HT1080 (cell line): ENCODE measurements at regions not wholly inside any gene's neighbourhood (a gene's known extent, or its start where the extent isn't known, plus 50 kb on each side); places are given as distances from the start of the nearest gene placed in this dataset.

ENCODE experiments used
- DNase-seq: peaks from one replicate; pipeline ENCODE4 v3.0.0-alpha.2; 2015; ENCODE audit warnings: low read depth

DNA sequence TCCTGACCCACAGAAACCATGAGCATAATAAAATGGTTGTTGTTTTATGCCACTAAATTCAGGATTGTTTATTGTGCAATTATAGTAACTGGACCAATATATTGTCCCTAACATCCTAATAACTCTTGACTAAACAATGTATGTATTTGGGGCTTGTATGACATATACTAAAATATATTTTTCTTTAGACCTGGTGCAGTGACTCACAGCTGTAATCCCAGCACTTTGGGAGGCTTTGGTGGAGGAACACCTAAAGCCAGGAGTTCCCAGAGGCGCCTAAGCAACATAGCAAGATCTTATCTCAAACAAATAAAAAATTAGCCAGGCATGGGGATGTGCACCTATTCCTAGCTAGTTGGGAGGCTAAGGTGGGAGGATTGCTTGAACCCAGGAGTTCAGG lies 180.4 kb downstream of the SUCNR1 start:
- no peak for DNase-seq

DNA sequence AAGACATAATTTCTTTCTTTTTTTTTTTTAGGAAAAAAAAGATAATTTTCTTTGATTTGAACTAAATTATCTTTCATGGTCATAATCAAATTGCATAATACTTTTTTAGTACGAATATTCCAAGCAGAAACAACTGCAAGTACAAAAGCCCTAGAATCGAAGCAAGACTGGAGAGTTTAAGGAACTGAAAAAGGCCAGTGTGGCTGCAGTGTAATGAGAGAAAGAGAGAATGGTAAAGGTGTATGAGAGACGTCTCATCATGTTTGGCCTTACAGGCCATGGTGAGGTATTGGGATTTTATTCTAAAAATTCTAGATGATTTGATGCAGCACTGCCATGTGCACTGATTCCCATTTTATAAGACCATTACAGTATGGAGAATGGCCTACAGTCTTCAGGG lies 180.9 kb downstream of the SUCNR1 start:
- DNase-seq = no peak

DNA sequence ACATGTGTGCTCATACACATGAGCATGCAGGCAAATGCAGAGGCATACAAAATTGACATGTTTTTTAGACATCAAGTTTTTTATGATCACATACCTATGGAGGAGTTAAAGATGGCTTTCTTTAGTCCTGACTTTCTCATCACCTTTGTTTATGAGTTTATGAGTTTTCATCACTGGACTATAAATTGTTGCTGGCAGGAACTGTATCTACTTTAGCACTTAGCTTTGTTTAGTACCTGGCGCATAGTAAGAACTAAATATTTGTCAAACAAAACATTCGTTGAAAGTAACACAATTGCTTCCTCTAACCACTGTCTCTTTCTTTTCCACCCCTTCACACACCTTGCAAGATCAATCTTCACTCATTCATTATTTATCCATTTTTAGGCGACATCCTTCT lies 182.6 kb downstream of the SUCNR1 start:
- no peak for DNase-seq

DNA sequence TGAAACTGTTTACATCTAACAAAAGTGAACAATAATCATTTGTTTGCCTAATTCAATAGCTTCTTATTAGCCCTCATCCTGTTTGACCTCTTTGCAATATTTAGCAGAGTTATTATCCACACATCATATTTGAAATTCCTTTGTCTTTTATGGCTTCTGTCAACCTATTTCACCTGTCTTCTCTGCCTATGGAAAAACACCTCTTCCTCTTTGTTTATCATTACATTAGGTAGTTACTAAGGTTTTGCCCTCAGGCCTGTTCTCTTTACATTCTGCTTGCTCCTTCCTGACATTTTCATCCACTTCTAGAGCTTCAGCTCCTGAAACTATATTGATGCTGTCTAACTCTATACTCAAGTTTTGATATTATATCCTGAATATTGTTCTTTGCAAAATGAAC lies 183.0 kb downstream of the SUCNR1 start:
- no peak for DNase-seq

DNA sequence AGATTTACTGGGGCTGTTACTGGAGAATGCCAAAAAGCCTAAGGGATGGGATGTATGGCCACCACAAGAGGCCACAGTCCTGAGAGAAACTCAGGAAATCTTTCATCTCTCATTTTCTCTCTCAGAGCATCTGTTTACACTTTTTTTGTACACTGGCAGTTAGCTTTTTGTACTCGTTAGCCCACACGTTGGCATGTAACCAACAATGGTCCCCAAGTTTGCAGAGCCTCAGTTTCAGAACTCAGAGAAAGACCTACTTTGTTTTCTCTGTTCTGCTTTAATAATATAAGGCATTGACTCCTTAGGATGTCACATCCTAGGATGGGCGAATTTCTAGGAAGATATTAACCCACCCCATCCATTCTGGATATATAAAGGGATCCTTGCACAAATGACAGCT lies 183.5 kb downstream of the SUCNR1 start:
- DNase-seq = no peak

DNA sequence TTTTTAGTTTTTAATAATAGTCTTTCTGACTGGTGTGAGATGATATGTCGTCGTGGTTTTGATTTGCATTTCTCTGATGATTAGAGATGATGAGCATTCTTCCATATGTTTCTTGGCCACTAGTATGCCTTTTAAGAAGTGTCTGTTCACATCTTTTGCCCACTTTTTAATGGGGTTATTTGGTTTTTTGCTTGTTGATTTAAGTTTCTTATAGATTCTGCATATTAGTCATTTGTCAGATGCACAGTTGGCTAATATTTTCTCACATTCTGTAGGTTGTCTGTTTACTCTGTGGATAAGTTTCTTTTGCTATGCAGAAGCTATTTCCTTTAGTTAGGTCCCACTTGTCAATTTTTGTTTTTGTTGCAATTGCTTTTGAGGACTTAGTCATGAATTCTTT lies 185.4 kb downstream of the SUCNR1 start:
- DNase-seq = no peak

DNA sequence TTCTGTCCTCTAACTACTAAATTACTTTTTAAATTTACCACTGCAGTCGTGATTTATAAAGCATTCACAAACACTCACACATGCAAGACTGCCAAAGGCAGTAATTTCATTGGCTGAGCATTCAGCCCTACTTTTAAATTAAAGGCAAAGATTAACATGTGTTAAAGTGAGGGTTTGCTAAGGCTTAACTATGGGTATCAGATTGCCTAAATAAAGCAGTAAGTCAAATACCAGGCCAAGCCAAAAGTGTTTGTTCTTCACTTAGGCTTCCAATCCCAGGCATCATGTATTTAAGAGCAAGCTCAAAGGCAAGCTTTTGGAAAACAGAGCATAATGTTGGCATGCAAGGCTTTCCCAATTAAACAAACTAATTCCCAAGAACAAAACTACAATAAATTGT lies 187.3 kb downstream of the SUCNR1 start:
- no peak for DNase-seq

DNA sequence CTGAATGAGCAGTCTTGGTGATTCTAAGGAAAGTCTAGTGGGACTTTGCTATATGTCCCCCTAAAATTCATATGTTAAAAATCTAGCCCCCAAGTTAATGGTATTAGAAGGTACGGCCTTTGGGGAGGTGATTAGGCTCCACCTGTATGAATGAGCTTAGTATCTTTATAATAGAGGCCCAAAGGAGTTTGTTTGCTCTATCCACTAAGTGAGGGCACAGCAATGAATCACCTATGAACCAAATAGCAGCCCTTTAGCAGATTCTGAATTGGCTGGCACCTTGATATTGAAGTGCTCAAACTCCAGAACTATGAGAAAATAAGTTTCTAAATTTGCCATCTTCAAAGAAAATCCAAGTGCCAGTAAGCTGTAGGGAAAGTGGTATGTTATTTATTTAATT lies 187.9 kb downstream of the SUCNR1 start:
- DNase-seq = no peak

DNA sequence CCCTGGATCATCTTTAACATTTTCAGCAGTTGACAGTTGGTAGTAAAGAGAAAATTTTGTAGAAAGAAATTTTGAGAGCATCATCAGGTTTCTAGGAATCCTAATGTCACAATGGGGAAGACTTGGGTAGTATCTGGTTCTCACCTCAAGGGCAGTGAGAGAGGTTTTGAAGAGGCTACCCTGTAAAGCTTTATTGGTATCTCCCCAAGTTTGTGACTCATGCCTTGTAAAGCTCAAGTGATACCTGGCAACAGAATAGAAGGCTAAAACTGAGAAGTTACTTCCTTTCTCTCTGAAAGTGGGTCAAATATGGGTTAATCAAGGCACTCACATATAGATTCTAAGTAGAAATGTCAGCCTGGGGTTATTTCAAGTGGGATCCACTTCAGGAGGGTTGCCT lies 196.4 kb downstream of the SUCNR1 start:
- peak; percentile 55 for DNase-seq

DNA sequence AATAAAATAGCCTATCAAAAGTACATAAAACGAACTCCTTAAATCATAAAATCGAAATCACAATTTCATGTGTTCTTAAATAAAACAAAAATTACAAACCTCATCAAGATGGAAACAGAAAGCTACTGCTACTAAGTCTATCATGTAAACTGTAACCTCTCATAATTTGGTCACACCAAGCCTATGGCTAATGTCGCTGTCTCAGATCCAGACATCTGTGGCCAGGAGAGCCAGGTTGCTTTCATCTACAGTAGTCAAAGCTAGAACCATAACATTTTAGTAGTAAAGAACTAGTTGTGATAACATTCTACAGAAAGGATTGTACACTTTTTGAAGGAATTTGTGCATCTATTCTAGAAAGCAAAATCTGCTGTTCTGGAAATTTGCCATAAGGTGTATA lies 197.4 kb upstream of the MBNL1 start:
- DNase-seq = no peak

DNA sequence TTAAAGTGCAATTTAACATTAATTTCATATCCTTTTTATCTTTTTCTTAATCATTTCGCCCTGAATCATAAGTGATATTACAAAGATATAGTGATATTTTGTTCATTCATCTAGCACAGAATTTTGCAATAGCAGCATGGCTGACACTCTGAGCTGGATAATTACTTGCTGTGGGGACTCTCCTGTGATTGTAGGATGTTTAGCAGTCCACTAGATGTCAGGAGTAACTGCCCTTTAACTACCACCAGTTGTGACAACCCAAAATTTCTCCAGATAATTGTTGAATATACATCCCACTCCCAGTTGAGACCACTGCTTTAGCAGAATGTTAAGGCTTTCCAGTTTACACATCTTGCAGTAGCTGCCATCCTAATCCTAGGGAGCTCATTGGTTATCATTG lies 196.8 kb upstream of the MBNL1 start:
- peak; percentile 61 for DNase-seq

DNA sequence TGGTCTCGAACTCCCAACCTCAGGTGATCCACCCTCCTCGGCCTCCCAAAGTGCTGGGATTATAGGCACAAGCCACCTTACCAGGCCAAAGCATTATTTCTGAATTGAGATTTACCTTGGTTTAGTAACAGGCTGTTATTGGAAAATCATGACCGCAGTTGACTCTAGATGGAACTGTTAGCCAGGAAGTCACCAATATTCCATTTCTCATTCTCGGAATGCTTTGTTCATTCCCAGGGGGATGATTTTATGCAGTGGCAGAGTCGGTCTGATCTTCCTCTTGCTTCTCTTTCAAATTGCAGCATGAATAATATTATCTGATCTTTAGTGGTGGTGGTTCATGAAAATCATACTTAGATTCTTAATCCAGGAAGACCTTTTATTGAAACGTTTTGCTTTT lies 195.5 kb upstream of the MBNL1 start:
- DNase-seq = peak; percentile 13

DNA sequence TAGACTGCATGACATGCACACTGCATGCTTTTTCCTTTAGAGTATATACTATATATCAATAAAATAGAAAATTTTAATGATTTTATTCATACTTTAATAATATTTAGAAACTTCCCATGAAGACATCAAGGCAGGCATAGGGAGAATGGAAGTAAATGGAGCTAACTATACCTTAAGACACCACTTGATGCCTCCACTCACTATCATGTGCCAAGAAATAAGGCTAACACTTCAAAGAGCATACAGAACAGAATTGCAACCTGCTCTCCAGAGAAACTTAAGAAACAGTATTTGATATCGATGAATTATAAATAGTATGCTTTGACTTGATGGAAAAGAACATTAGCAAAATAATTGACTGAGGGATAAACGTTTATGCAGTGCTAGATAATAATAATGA lies 192.6 kb upstream of the MBNL1 start:
- no peak for DNase-seq

DNA sequence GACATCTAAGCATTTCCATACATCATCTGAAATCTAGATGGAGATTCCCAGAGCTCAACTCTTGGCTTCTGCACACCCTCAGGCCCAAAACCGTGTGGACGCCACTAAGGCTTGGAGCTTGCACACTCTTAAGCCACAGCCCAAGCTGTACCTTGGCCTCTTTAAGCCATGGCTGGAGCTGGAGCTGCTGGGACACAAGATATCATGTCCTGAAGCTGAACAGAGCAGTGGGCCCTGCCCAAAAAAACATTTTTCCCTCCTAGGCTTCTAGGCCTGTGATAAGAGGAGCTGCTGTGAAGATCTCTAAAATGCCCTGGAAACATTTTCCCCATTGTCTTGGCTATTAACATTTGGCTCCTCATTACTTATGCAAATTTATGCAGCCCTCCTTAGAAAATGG lies 188.7 kb upstream of the MBNL1 start:
- no peak for DNase-seq

DNA sequence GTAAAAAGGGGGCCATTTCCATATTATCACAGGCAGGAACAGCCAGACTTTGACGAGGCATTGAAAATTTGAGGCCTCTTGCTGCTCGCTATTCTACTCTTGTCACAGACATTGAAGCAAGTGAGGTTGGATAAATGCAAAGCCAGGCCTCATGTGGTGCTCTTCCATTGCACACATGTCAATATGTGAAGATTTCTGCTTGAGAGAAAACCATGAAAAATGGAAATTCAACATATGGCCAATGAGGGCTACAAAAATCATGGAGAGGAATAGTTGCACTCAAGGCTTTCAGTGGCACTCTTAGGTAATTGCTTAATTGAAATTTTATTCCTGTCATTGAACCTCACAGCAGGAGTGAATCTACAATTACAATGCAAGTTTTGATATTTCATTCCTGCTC lies 185.6 kb upstream of the MBNL1 start:
- no peak for DNase-seq

DNA sequence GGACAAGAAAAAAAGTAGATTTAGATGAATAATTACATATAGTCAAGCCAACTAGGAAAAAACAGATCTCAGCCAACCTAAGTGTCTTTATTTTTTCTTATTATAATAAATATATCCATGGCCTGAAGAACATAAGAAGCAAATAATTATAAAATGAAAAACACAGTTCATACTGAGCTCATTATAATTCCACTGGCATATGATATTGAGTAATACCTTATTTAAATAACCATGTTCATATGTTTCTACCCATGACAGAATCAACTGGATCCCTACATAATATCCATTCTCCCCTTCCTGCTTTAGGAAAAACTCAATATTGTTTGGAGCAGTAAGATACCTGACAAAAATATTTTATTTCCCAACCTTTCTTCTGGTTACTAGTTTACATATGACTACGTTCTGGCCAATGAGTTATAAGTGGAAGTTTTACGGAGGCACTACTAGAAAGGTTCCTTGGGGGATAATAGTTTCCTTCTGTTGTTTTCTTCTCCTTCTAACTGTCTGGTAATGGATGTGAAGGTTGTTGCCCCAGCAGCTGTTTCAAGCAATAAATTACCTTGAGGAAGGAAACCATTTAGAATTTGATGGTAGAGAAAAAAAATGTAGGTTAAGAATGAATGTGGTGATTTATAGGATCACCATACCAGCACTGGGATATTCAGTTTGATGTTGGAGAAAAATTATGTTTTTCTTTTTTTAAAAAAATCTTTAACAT lies 184.1 kb upstream of the MBNL1 start:
- DNase-seq = no peak

DNA sequence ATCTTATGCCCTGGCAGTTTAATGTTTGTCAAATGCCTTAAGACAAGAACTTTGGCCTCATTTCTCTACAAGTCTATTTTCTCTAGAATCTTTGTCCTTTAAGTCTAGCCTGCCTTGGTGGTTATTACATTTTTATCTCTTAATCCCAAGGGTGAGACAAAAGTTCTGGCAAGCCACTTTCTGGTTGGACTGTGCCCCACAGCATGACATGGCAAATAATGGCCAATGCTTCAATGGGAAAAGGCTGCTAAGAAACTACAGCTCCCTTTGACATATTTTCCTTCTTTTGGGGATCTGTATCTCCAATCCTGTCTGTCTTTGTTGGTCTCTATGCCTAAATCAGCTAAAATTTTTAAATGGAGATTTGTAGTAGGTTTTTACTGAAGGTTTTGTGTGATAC lies 181.6 kb upstream of the MBNL1 start:
- DNase-seq = no peak

DNA sequence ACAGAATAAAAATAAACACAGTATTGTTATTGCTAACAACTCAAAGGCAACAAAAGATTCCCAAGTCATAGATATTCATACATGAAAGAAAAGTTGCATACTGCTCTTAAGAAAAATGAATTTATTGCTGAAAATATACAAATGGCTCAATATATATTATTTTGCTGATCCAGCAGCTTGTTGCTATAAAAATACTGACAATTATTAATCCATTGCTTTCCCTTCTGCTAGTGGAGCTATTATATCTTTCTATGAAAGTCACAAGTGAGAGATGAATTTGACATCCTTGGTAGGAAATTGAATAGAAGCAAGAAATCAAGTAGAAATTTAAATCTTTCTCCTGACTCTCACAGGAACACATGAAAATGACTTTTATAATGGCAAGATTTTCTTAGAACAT lies 179.2 kb upstream of the MBNL1 start:
- no peak for DNase-seq

DNA sequence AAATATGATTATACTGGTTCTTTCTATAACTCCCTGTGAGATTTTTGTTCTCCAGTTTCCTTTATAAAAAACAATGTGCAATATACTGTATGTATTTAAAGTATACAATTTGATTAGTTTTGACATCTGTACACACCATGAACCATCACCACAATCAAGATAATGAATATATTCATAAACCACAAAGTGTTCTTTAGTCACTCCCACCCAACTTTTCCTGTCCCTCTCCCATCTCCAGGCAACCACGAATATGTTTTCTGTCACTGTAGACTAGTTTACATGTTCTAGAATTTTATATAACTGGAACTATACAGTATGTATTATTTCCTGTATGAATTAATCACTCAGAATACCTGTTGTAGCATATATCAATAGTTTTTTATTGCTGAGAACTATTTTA lies 177.0 kb upstream of the MBNL1 start:
- no peak for DNase-seq

DNA sequence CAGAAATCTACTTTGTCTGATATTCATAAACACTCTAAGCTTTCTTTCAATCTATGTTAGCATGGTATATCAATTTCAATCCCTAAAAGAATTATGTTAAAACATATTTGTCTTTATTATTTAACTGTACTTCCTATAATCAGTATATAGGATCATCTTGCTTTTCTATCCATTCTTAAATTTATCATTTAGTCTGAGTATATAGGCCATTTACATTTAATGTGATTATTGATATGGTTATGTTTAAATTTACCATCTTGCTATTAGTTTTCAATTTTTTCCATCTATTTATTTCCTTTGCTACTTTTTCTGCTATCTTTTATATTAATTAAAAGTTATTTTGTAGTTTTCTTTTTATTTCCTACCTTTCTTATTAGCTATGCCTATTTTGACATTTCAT lies 174.8 kb upstream of the MBNL1 start:
- DNase-seq = no peak

DNA sequence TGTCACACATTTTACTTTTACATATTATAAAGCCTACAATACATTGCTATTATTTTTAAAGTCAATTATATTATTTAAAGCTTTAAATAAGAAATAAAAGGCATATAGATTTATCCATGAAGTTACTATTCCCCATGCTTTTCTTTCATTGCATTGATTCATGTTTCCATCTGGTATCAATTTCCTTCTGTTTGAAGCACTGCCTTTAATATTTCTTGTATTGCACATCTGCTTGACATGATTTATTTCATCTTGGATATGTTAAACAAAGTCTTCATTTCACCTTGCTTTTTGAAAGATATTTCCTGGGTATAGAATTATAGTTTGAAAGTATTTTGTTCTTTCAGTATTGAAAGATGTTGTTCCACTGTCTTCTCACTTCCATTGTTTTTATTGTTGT lies 174.3 kb upstream of the MBNL1 start:
- no peak for DNase-seq

DNA sequence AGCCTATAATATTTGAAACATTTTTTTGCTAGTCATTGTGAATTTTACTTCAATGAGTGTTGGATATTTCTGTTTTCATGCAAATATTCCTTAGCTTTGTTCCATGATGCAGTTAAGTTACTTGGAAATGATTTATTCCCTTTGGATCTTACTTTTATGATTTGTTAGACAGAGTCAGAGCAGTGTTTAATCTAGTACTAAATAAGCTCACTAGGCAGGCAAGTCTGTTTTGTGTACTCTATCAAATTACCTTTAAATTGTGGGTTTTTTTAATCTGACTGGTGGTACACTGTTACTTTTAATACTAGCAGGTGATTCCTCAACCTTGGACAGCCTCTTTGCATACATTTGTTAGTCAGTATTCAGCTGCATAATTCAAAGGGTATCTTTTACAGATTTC lies 173.3 kb upstream of the MBNL1 start:
- no peak for DNase-seq

DNA sequence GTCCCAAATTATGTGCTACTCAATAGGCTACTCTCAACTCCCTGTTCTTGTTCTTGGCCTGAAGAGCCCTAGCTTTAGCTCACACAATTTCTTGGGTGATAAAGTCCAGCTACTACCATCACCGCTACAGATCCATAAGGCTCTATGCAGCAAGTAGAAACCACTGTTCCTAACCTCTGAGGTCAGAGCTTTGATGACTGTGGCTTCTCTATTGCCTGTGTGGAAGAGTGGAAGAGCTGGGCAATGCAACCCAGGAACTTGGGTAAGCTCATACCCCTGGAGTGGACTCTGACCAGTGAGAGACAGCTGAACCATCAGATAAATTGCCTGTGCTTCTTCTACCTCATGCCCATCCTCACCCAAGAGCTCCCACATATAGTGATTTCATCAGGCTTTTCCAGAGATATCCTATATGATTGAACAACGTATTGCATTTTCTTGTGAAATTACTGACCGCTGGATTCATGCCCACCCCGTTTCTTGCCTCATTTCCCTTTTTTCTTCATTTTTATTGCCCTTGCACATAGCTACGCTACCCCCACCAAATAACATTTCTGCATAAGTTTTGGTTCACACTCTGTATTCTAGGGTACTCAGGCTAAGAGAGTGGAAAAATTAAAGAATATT lies 172.3 kb upstream of the MBNL1 start:
- DNase-seq = no peak

DNA sequence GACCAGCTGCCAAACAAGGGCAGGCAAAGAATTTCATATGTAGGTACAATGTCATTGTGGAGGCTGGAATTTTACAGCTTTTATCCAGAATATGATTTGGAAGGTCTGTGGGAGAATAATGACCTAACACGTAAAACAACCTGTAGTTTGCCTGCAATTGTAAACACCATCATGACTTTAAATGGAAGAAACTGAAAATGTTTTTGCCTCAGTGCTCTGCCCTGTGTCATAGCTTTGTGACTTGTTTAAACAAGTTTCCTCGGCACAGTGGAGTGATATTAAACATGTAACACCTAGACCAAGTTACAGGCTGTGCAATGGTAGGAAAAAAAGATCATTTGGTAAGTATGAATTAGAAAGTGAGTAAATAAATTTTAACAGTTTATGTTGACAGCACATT lies 171.6 kb upstream of the MBNL1 start:
- no peak for DNase-seq
